ENCODE measurements at regions not wholly inside any gene's neighbourhood (a gene's known extent, or its start where the extent isn't known, plus 50 kb on each side); places are given as distances from the start of the nearest gene placed in this dataset.
A peak's percentile ranks its signal among the peaks of the same experiment; 100 is the strongest.

DNA sequence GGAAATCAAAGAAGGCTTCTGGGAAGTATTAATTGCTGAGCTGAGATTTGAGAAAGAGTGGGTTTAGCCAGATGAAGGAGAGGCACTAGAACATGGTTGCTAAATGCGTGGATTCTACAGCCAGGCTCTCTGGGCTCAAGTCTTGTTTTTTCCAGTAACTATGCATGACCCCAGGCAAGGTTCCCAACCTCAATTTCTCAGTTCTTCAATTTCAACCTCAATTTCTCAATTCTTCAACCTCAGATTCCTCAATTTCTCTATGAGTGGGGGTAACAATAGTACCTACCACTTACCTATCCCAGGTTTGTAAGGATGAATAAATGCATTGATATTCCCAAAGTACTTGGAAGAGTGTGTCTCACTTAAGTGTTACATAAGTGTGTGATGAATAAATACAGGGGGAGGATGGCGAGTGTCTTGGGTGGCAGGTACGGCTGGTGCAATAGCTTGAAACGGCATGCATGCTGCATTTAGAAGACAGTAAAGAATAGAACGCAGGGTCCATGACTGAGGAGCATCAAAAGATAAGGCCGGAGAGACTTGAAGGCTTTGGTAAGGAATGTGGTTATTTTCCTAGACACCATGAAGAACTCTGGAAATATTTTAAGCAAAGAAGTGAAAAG lies 149.1 kb upstream of the ATP2B1 start:
- TF ChIP-seq, protein P1, sequence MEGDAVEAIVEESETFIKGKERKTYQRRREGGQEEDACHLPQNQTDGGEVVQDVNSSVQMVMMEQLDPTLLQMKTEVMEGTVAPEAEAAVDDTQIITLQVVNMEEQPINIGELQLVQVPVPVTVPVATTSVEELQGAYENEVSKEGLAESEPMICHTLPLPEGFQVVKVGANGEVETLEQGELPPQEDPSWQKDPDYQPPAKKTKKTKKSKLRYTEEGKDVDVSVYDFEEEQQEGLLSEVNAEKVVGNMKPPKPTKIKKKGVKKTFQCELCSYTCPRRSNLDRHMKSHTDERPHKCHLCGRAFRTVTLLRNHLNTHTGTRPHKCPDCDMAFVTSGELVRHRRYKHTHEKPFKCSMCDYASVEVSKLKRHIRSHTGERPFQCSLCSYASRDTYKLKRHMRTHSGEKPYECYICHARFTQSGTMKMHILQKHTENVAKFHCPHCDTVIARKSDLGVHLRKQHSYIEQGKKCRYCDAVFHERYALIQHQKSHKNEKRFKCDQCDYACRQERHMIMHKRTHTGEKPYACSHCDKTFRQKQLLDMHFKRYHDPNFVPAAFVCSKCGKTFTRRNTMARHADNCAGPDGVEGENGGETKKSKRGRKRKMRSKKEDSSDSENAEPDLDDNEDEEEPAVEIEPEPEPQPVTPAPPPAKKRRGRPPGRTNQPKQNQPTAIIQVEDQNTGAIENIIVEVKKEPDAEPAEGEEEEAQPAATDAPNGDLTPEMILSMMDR (IDR thresholded peaks at IDR 0.05; ENCODE audit: insufficient read depth, low read depth, low read length, missing control alignments) = no peak
- peak; percentile 54 for DNase-seq (ENCODE audit: low read depth)
- H3K4me3 ChIP-seq (ENCODE audit: low read depth, low read length) = no peak overlapping the region

DNA sequence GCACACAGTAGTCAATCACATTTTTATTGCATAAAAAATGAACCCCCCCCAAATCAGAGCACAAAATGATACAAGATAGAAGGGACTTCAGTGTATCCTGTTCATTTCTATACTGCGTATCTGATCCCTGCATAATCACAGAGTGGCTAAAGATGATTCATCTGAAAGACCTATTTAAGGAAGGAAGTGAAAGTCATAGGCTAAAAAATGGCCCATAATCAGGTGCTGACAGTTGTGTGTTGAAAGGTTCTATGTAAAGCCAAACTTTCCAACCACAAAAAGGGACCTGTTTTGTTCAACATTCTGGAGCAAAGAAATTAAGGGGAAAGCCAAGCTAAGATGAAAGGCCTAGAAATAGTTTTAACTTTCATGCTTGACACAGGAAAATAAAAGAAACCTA lies 147.8 kb upstream of the ATP2B1 start:
- DNase-seq (ENCODE audit: low read depth) = peak; percentile 84
- TF ChIP-seq, protein P1 (IDR thresholded peaks at IDR 0.05; ENCODE audit: insufficient read depth, low read depth, low read length, missing control alignments) = no peak

DNA sequence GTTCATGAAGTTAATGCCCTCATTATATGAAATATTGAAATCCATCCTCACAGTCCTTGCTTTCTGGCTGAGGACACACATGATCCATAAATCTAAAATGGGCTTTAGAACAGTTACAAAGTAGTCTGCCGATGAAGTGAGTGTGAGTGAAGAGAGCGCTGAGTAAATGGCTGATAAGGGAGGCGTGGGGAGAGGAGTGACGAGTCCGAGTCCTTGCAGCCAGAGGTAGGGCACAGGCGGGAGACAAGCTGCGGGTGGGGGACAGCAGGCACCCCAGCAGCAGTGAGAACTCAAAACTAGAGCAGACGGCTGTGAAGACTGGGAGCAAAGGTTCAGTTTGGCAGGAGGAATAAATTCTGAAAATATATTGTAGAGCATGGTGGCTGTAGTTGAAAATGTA lies 140.1 kb upstream of the ATP2B1 start:
- DNase-seq (ENCODE audit: low read depth) = no peak
- TF ChIP-seq, protein P1 (IDR thresholded peaks at IDR 0.05; ENCODE audit: insufficient read depth, low read depth, low read length, missing control alignments) = no peak
- no peak overlapping the region for H3K4me3 ChIP-seq (ENCODE audit: low read depth, low read length)

More for the DNA sequence above, 147.8 kb upstream of the ATP2B1 start:
- no peak overlapping the region for H3K4me3 ChIP-seq (ENCODE audit: low read depth, low read length)

DNA sequence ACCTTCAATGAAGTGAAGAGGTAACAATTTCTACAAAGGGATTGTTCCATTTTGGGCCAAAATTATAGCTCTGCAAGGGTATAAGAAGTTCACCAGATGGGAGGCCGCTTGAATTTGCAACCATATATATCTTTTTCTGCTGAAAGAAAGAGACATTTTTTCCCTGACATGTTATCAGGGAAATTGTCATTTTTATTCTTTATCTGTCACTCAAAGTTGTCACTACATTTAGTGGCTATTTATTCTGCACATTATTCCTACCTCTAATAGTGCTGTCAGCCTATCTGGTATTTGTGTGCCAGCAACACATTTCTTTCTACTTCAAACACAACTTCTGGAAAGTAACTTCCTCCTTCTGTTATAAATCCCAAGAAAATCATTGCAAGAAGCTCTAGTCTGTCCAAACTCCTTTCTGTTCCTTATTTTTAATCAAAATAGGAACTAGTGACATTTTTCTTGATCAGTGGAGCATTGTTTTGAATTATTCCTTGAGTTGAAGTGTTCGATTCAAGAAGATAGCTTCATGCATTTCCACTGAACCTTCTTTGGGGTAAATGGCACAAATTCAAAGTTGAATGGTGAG lies 137.9 kb upstream of the ATP2B1 start:
- no peak overlapping the region for H3K4me3 ChIP-seq (ENCODE audit: low read depth, low read length)
- DNase-seq (ENCODE audit: low read depth) = no peak
- TF ChIP-seq, protein P1 (IDR thresholded peaks at IDR 0.05; ENCODE audit: insufficient read depth, low read depth, low read length, missing control alignments) = no peak

DNA sequence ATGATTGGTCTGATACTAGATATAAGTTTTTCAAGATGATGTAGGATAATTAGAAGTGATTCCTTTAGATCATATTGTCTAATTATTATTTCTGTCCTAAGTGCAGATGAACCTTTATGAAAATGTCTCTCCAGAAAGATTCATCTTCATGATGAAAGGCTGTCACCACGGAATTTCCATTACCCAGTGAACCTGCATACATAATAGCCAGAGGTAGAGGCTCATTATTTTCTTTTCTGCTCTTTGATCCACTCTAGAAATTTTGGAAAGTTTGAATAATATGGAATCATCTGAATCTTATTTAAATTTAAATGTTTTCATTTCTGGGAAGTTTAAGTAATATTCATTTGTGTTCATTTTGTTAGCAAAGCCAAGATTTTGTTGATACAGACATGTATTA lies 137.1 kb upstream of the ATP2B1 start:
- DNase-seq (ENCODE audit: low read depth) = no peak
- H3K4me3 ChIP-seq (ENCODE audit: low read depth, low read length) = no peak overlapping the region
- TF ChIP-seq, protein P1 (IDR thresholded peaks at IDR 0.05; ENCODE audit: insufficient read depth, low read depth, low read length, missing control alignments) = no peak

DNA sequence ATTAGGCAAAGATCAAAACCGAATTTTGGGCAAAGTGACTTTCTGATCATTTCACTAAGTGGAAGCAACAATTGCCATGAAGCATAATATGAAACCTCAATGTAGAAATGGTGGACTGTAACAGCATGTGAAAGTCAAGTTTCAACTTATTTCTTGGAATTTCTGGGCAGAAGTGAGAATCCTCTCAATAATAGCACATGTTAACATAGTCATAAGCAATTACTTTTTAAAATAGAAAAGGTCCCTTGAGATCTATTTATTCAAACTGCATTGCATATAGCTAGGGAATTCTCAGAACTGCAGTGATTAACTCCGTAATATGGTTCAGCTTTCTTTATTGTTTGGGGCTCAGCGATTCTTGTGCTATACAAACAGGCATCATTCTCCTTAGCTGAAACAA lies 136.7 kb upstream of the ATP2B1 start:
- H3K4me3 ChIP-seq (ENCODE audit: low read depth, low read length) = no peak overlapping the region
- TF ChIP-seq, protein P1 (IDR thresholded peaks at IDR 0.05; ENCODE audit: insufficient read depth, low read depth, low read length, missing control alignments) = no peak
- no peak for DNase-seq (ENCODE audit: low read depth)

DNA sequence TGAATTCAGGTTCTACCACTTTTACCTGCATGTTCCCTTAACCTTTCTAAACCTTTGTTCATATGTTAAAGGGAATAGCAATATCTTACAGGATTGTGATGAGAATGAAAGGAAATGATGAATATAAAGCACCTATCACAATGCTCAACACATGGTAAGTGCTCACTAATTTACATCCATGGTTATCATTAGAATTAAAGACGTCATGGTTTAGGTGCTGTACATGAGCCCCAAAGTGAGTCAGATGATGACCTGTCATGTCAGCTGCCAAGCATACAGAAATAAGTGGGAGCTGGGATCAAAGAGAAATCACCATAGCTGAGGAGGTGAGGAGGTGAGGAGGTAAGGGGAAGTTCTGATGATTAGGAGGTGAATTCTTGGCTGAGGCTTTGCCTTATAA lies 135.9 kb upstream of the ATP2B1 start:
- TF ChIP-seq, protein P1 (IDR thresholded peaks at IDR 0.05; ENCODE audit: insufficient read depth, low read depth, low read length, missing control alignments) = no peak
- no peak for DNase-seq (ENCODE audit: low read depth)
- no peak overlapping the region for H3K4me3 ChIP-seq (ENCODE audit: low read depth, low read length)
